ENCODE measurements at regions not wholly inside any gene's neighbourhood (a gene's known extent, or its start where the extent isn't known, plus 50 kb on each side); places are given as distances from the start of the nearest gene placed in this dataset.

DNA sequence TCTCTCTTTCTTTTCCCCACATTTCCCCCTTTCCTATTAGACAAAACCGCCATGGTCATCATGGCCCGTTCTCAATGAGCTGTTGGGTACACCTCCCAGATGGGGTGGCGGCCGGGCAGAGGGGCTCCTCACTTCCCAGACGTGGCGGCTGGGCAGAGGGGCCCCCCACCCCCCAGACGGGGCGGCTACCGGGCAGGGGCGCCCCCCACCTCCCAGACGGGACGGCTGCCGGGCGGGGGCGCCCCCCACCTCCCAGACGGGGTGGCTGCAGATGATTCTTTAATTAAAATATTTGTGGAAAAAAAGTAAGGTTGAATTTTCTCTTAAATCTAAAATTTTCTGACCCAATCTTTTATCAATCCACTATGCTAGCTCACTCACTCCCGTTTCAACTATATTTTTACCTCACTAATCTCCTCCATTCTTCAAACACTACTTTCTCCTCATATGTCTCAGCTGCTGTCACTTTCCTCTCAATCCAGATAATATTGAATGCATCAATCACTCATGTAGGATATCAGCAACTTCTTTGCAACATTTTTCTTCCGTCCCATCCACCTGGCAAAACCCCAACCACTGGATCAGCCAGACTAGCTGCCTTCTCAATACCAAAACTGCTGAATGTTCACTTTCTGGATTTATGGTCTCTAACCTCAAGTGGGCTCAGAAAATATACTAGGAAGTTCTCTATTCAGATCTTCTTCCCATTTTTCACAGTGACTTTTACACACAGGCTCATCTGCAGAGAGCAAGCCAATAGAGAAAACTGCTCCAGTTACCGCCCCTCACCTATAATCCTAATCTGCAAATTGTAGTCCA is 81.1 kb upstream of the TRIM24 start:
- Histone ChIP-seq H3K4me1 (ENCODE audit: control insufficient read depth in 2 of 2, insufficient read depth in 1 of 2, low read depth in 1 of 2, low read length in 2 of 2) (no peaks in the 10 kb centered on the region), H3K36me3 (replicated peaks in 1 of 2; ENCODE audit: control insufficient read depth in 2 of 2, insufficient read depth in 2 of 2, low read length in 2 of 2) (no peaks in the 10 kb centered on the region), H2BK5ac (ENCODE audit: low read length) (no peak overlapping the region), H4K91ac (ENCODE audit: low read depth, low read length, poor library complexity) (no peak overlapping the region), H3K9ac (ENCODE audit: low read depth, low read length, poor library complexity) (no peak overlapping the region), H3K4ac (ENCODE audit: low read length) (no peak overlapping the region), H3K14ac (ENCODE audit: low read length) (no peak overlapping the region), H3K23ac (ENCODE audit: low read depth, low read length, poor library complexity) (no peak overlapping the region), H3K4me3 (ENCODE audit: low read length in 2 of 2) (no peak overlapping the region), H2BK120ac (ENCODE audit: low read depth, low read length) (no peak overlapping the region), H3K27ac (replicated peaks; ENCODE audit: low read length) (no peak overlapping the region), H3K4me2 (ENCODE audit: insufficient read depth, low read length, poor library complexity, severe bottlenecking) (no peak overlapping the region), H2BK15ac (ENCODE audit: low read length) (no peak overlapping the region), H2AFZ (ENCODE audit: low read length) (no peak overlapping the region), H3K18ac (ENCODE audit: low read length) (no peak overlapping the region), H4K8ac (ENCODE audit: low read depth, low read length) (no peak overlapping the region), H2AK5ac (ENCODE audit: low read depth, low read length) (no peak overlapping the region), H3K9me3 (replicated peaks in 1 of 2; ENCODE audit: control insufficient read depth in 2 of 2, insufficient read depth in 1 of 2, low read depth in 1 of 2, low read length in 2 of 2) (peaks cover 2 to 6% of the 10 kb centered on the region in 2 donors), H3K79me1 (ENCODE audit: low read depth, low read length) (no peaks in the 10 kb centered on the region), H2BK12ac (ENCODE audit: low read length) (no peak overlapping the region), H3K27me3 (ENCODE audit: control insufficient read depth in 3 of 3, insufficient read depth in 3 of 3, low read depth in 1 of 3, low read length in 3 of 3) (no peaks in the 10 kb centered on the region)
- 100% methylated on average over 1 of the region's 19 CpGs for WGBS, 2 donors (ENCODE audit: extremely low coverage in 2 of 2, insufficient read length in 2 of 2, insufficient replicate concordance in 1 of 2)
- DNase-seq (ENCODE audit: low spot score), result no peak

DNA sequence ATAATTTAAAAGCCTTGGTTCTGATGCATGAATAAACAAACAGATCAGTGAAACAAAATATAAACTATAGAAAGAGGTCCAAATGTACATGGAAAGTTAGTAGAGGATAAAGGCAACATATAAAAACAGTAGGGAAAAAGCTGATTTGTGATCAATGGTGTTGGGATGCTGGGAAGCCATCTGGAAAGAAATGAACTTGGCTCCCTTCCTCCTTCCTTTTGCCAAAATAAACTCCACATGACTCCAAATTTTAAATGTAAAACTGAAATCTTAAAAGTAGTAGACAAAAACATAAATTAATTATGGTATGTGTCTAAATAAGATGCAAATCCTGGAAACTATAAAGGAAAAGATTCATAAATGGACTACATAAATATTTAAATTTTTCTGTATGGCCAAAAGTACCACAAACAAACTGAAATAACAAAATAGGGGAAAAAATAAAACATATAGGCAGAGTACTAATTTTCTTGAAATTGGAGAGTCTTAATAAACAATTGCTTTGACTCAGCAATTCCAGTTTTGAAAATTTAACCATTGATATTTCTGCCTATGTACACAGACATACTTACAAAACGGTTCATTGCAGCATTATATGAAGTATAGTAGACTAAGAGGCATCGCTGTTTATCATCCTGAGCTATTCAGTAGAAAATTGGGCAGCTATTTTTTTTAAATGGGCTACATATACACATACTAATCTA is 77.0 kb upstream of the TRIM24 start:
- H3K23ac ChIP-seq (ENCODE audit: low read depth, low read length, poor library complexity), result no peak overlapping the region
- no peak overlapping the region for H3K4ac ChIP-seq (ENCODE audit: low read length)
- no peak overlapping the region for H2BK15ac ChIP-seq (ENCODE audit: low read length)
- H3K4me1 ChIP-seq (ENCODE audit: control insufficient read depth in 2 of 2, insufficient read depth in 1 of 2, low read depth in 1 of 2, low read length in 2 of 2), result no peaks in the 10 kb centered on the region
- no peak overlapping the region for H2AK5ac ChIP-seq (ENCODE audit: low read depth, low read length)
- peaks cover 2 to 10% of the 10 kb centered on the region in 2 donors for H3K9me3 ChIP-seq (replicated peaks in 1 of 2; ENCODE audit: control insufficient read depth in 2 of 2, insufficient read depth in 1 of 2, low read depth in 1 of 2, low read length in 2 of 2)
- no peak overlapping the region for H4K8ac ChIP-seq (ENCODE audit: low read depth, low read length)
- no peak overlapping the region for H3K18ac ChIP-seq (ENCODE audit: low read length)
- no peak overlapping the region for H3K9ac ChIP-seq (ENCODE audit: low read depth, low read length, poor library complexity)
- no peak overlapping the region for H3K14ac ChIP-seq (ENCODE audit: low read length)
- no peaks in the 10 kb centered on the region for H3K79me1 ChIP-seq (ENCODE audit: low read depth, low read length)
- no peak overlapping the region for H2BK12ac ChIP-seq (ENCODE audit: low read length)
- H3K36me3 ChIP-seq (replicated peaks in 1 of 2; ENCODE audit: control insufficient read depth in 2 of 2, insufficient read depth in 2 of 2, low read length in 2 of 2), result no peaks in the 10 kb centered on the region
- no peak overlapping the region for H2AFZ ChIP-seq (ENCODE audit: low read length)
- no peak overlapping the region for H3K4me3 ChIP-seq (ENCODE audit: low read length in 2 of 2)
- DNase-seq (ENCODE audit: low spot score), result no peak
- no peak overlapping the region for H3K4me2 ChIP-seq (ENCODE audit: insufficient read depth, low read length, poor library complexity, severe bottlenecking)
- no peak overlapping the region for H3K27ac ChIP-seq (replicated peaks; ENCODE audit: low read length)
- WGBS, 2 donors (ENCODE audit: extremely low coverage in 2 of 2, insufficient read length in 2 of 2, insufficient replicate concordance in 1 of 2), result no CpG with 5 or more reads among the region's 2 CpGs
- no peaks in the 10 kb centered on the region for H3K27me3 ChIP-seq (ENCODE audit: control insufficient read depth in 3 of 3, insufficient read depth in 3 of 3, low read depth in 1 of 3, low read length in 3 of 3)
- H4K91ac ChIP-seq (ENCODE audit: low read depth, low read length, poor library complexity), result no peak overlapping the region
- H2BK120ac ChIP-seq (ENCODE audit: low read depth, low read length), result no peak overlapping the region
- no peak overlapping the region for H2BK5ac ChIP-seq (ENCODE audit: low read length)

DNA sequence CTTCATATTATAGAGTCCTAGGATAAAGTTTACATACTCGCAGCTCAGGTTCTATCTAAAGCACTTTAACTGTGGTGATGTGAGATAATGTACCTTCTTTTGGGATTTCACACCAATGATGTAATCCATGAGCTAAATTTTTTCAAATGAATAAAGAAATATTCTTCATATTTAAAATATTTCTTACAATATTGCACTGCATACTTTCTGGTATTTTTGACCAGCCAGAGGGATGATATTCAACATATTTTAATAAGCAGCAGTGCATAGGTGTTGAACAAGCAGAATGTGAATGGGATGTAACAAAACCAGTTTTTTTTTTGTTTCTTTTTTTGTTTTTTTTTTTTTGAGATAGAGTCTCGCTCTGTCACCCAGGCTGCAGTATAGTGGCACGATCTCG is 73.2 kb upstream of the TRIM24 start:
- H3K4me2 ChIP-seq (ENCODE audit: insufficient read depth, low read length, poor library complexity, severe bottlenecking), result no peak overlapping the region
- no peak overlapping the region for H3K27ac ChIP-seq (replicated peaks; ENCODE audit: low read length)
- H3K4me3 ChIP-seq (ENCODE audit: low read length in 2 of 2), result no peak overlapping the region
- no peak overlapping the region for H2BK5ac ChIP-seq (ENCODE audit: low read length)
- H3K23ac ChIP-seq (ENCODE audit: low read depth, low read length, poor library complexity), result no peak overlapping the region
- H3K18ac ChIP-seq (ENCODE audit: low read length), result no peak overlapping the region
- no peaks in the 10 kb centered on the region for H3K79me1 ChIP-seq (ENCODE audit: low read depth, low read length)
- H4K8ac ChIP-seq (ENCODE audit: low read depth, low read length), result no peak overlapping the region
- H3K27me3 ChIP-seq (ENCODE audit: control insufficient read depth in 3 of 3, insufficient read depth in 3 of 3, low read depth in 1 of 3, low read length in 3 of 3), result no peaks in the 10 kb centered on the region
- no peak overlapping the region for H3K4ac ChIP-seq (ENCODE audit: low read length)
- H3K4me1 ChIP-seq (ENCODE audit: control insufficient read depth in 2 of 2, insufficient read depth in 1 of 2, low read depth in 1 of 2, low read length in 2 of 2), result no peaks in the 10 kb centered on the region
- H2AK5ac ChIP-seq (ENCODE audit: low read depth, low read length), result no peak overlapping the region
- H2BK15ac ChIP-seq (ENCODE audit: low read length), result no peak overlapping the region
- no CpG with 5 or more reads among the region's 4 CpGs for WGBS, 2 donors (ENCODE audit: extremely low coverage in 2 of 2, insufficient read length in 2 of 2, insufficient replicate concordance in 1 of 2)
- no peak overlapping the region for H3K9ac ChIP-seq (ENCODE audit: low read depth, low read length, poor library complexity)
- H4K91ac ChIP-seq (ENCODE audit: low read depth, low read length, poor library complexity), result no peak overlapping the region
- H2BK12ac ChIP-seq (ENCODE audit: low read length), result no peak overlapping the region
- DNase-seq (ENCODE audit: low spot score), result no peak
- no peak overlapping the region for H2AFZ ChIP-seq (ENCODE audit: low read length)
- H3K9me3 ChIP-seq (replicated peaks in 1 of 2; ENCODE audit: control insufficient read depth in 2 of 2, insufficient read depth in 1 of 2, low read depth in 1 of 2, low read length in 2 of 2), result peaks cover 0 to 6% of the 10 kb centered on the region in 2 donors
- H2BK120ac ChIP-seq (ENCODE audit: low read depth, low read length), result no peak overlapping the region
- no peak overlapping the region for H3K14ac ChIP-seq (ENCODE audit: low read length)
- no peaks in the 10 kb centered on the region for H3K36me3 ChIP-seq (replicated peaks in 1 of 2; ENCODE audit: control insufficient read depth in 2 of 2, insufficient read depth in 2 of 2, low read length in 2 of 2)

DNA sequence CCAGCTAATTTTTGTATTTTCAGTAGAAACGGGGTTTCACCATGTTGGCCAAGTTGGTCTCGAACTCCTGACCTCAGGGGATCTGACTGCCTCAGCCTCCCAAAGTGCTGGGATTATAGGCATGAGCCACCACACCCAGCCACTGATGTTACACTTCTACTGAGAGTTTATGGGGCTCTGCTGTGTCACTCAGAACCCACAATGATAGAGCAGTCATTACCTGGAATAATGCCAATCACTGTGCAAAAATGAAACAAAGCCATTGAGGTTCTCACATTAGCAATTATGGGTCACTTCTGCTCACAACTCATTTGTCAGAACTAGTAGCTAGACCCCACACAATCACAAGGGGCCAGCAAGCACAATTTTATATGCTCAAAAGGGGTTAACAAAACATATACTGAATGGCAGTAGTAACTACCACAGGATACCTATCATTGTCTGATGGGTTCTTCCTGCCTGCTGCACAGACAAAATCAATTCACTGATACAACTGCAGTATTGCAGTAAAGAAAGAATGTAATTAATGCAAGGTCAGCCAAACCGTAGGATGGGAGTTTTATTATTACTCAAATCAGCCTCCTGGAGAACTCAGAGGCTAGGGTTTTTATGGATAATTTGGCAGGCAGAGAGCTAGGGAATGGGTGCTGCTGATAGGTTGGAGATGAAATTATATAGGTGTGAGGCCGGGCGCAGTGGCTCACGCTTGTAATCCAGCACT is 72.1 kb upstream of the TRIM24 start:
- Histone ChIP-seq H3K4me1 (ENCODE audit: control insufficient read depth in 2 of 2, insufficient read depth in 1 of 2, low read depth in 1 of 2, low read length in 2 of 2) (no peaks in the 10 kb centered on the region), H2BK15ac (ENCODE audit: low read length) (no peak overlapping the region), H2AFZ (ENCODE audit: low read length) (no peak overlapping the region), H3K14ac (ENCODE audit: low read length) (no peak overlapping the region), H3K4me2 (ENCODE audit: insufficient read depth, low read length, poor library complexity, severe bottlenecking) (no peak overlapping the region), H3K9me3 (replicated peaks in 1 of 2; ENCODE audit: control insufficient read depth in 2 of 2, insufficient read depth in 1 of 2, low read depth in 1 of 2, low read length in 2 of 2) (peaks cover 0 to 6% of the 10 kb centered on the region in 2 donors), H3K27ac (replicated peaks; ENCODE audit: low read length) (no peak overlapping the region), H3K4me3 (ENCODE audit: low read length in 2 of 2) (no peak overlapping the region), H3K4ac (ENCODE audit: low read length) (no peak overlapping the region), H2AK5ac (ENCODE audit: low read depth, low read length) (no peak overlapping the region), H2BK5ac (ENCODE audit: low read length) (no peak overlapping the region), H2BK12ac (ENCODE audit: low read length) (no peak overlapping the region), H4K91ac (ENCODE audit: low read depth, low read length, poor library complexity) (no peak overlapping the region), H2BK120ac (ENCODE audit: low read depth, low read length) (no peak overlapping the region), H4K8ac (ENCODE audit: low read depth, low read length) (no peak overlapping the region), H3K9ac (ENCODE audit: low read depth, low read length, poor library complexity) (no peak overlapping the region), H3K23ac (ENCODE audit: low read depth, low read length, poor library complexity) (no peak overlapping the region), H3K27me3 (ENCODE audit: control insufficient read depth in 3 of 3, insufficient read depth in 3 of 3, low read depth in 1 of 3, low read length in 3 of 3) (no peaks in the 10 kb centered on the region), H3K36me3 (replicated peaks in 1 of 2; ENCODE audit: control insufficient read depth in 2 of 2, insufficient read depth in 2 of 2, low read length in 2 of 2) (no peaks in the 10 kb centered on the region), H3K79me1 (ENCODE audit: low read depth, low read length) (no peaks in the 10 kb centered on the region), H3K18ac (ENCODE audit: low read length) (no peak overlapping the region)
- no CpG with 5 or more reads among the region's 6 CpGs for WGBS, 2 donors (ENCODE audit: extremely low coverage in 2 of 2, insufficient read length in 2 of 2, insufficient replicate concordance in 1 of 2)
- no peak for DNase-seq (ENCODE audit: low spot score)

Data from neuronal stem cell (in vitro differentiated cells).